LNCAP (cell line): ENCODE measurements at regions not wholly inside any gene's neighbourhood (a gene's known extent, or its start where the extent isn't known, plus 50 kb on each side); places are given as distances from the start of the nearest gene placed in this dataset.

Experiments
- TF ChIP-seq, protein P1 (sequence below): fragments of 450-650 bp; IDR thresholded peaks from 2 replicates; pipeline ENCODE4 v1.5.1; 2017; ENCODE audit warnings: mild to moderate bottlenecking

DNA sequence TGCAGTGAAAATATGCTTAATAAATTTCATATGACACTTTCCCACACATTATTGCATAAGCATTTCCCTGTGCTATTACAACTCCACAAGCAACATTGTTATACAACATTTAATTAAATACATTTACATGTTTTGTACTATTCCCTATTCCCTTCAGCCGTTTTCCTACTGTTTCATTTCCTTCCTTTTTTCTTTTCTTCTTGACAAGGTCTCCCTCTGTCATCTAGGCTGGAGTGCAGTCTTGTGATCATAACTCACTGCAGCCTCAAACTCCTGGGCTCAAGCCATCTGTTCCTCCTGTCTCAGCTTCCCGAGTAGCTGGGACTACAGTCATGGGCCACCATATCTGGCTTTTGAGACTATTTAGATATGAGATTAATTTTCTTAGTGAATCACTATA lies 254.7 kb downstream of the NFKBIZ start:
- TF ChIP-seq, protein P1, sequence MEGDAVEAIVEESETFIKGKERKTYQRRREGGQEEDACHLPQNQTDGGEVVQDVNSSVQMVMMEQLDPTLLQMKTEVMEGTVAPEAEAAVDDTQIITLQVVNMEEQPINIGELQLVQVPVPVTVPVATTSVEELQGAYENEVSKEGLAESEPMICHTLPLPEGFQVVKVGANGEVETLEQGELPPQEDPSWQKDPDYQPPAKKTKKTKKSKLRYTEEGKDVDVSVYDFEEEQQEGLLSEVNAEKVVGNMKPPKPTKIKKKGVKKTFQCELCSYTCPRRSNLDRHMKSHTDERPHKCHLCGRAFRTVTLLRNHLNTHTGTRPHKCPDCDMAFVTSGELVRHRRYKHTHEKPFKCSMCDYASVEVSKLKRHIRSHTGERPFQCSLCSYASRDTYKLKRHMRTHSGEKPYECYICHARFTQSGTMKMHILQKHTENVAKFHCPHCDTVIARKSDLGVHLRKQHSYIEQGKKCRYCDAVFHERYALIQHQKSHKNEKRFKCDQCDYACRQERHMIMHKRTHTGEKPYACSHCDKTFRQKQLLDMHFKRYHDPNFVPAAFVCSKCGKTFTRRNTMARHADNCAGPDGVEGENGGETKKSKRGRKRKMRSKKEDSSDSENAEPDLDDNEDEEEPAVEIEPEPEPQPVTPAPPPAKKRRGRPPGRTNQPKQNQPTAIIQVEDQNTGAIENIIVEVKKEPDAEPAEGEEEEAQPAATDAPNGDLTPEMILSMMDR, result no peak

DNA sequence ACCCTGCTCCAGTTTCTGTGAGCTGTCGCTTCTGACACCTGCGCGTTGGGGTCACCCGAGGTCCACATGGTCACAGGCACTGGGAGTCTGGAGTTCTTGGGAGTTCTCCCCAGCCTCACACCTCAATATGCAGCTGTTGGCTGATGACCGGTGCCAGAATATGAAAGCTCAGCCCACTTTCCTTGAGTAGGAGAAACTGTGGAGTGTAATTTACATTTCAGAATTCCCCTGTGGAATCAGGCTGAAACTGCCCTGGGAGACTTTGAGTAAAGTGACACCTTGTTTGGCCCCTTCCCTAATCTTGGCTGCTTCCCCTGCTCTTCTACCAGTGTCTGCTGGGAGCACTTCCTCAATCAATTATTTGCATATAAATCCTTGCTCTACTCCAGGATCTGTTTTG lies 255.9 kb downstream of the NFKBIZ start:
- TF ChIP-seq, protein P1, result no peak

- TF ChIP-seq, protein P1, result no peak
These were observed 257.2 kb downstream of the NFKBIZ start for GRCh38 chr3:102106416-102107097.

- TF ChIP-seq, protein P1, result no peak
These were observed 263.5 kb downstream of the NFKBIZ start for GRCh38 chr3:102112704-102113230.

DNA sequence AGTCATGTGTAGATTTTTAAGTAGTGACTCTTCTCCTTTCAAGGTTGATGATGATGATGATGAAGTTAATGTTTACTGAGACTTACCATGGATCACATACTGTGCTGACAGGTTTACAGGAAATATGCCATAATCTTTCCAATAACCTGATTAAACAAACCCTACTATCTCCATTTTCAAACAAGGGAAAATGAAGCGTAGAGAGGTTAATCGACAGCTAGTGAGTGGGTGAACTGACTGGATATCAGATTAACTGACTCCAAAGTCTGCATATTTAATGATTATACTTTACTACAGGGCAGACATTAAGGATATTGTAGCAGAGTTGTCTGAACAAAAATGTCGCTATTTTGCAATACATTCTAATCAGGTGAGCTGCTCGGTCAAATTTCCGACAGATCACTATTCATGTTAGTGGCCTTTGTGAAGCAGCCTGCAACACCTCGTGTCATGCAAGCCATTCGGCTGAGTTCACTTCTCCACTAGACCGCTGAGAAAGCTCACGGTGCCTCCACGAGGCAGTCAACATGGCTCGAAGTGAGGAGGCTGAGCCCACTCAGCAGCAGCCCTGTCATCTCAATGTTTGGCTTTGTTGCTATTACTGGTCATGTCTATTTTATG lies 264.2 kb downstream of the NFKBIZ start:
- TF ChIP-seq, protein P1, result no peak

DNA sequence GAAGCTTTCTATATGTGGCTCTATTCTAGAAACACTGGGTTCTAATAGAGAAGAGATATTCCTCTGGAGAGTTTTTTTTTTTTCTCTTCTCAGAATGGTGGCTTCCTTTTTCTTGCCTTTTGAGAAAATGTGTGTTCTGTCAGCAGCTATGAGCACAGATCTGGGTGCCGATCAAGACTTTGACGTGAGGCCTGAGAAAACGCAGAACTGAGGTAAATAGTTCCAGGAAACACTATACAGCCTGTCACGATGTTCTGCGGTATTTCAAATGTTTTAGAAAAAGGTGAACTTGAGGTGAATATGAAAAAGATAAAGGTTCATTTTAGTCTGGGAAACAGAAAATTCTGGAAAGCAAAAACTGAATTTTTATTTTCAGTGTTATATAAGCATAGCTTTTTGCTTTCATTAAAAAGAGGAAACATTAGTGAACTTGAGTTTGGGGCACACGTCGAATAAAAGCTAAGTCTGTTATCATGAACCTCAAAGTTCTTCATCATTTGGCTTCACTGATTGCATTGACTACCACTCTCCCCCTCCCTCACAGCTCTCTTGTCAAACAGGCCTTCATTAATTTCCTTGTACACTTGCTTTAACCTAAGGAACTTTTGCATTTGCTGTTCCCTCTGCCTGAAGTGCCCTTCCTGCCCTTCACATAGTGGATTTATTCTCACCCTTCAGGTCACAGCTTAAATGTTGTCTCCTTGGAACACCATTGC lies 265.1 kb downstream of the NFKBIZ start:
- TF ChIP-seq, protein P1, result no peak

- TF ChIP-seq, protein P1, result no peak
These were observed 273.2 kb downstream of the NFKBIZ start for GRCh38 chr3:102122527-102122926.
